Stimulated activated naive CD8-positive, alpha-beta T cell treated with anti-CD3 and anti-CD28 coated beads, Interleukin-15, Interleukin-2, amounts not matched to agents 100 ng/mL and 50 ng/mL, for 24 hours (primary cell): ENCODE measurements at regions not wholly inside any gene's neighbourhood (a gene's known extent, or its start where the extent isn't known, plus 50 kb on each side); places are given as distances from the start of the nearest gene placed in this dataset.

Experiments
- H3K27ac Mint-ChIP-seq: one replicate; pipeline ENCODE4 v1.8.0; 2021; ENCODE audit warnings: mild to moderate bottlenecking, mixed read lengths
- H3K27me3 Mint-ChIP-seq: one replicate; pipeline ENCODE4 v1.8.0; 2021; ENCODE audit warnings: mixed read lengths
- H3K36me3 Mint-ChIP-seq: one replicate; pipeline ENCODE4 v1.8.0; 2021; ENCODE audit warnings: low read depth, mixed read lengths
- H3K4me1 Mint-ChIP-seq: one replicate; pipeline ENCODE4 v1.8.0; 2021; ENCODE audit warnings: low read depth, mixed read lengths
- H3K4me3 Mint-ChIP-seq: one replicate; pipeline ENCODE4 v1.8.0; 2021; ENCODE audit warnings: mild to moderate bottlenecking, mixed read lengths
- H3K9me3 Mint-ChIP-seq: one replicate; pipeline ENCODE4 v1.8.0; 2021; ENCODE audit warnings: mixed read lengths

DNA sequence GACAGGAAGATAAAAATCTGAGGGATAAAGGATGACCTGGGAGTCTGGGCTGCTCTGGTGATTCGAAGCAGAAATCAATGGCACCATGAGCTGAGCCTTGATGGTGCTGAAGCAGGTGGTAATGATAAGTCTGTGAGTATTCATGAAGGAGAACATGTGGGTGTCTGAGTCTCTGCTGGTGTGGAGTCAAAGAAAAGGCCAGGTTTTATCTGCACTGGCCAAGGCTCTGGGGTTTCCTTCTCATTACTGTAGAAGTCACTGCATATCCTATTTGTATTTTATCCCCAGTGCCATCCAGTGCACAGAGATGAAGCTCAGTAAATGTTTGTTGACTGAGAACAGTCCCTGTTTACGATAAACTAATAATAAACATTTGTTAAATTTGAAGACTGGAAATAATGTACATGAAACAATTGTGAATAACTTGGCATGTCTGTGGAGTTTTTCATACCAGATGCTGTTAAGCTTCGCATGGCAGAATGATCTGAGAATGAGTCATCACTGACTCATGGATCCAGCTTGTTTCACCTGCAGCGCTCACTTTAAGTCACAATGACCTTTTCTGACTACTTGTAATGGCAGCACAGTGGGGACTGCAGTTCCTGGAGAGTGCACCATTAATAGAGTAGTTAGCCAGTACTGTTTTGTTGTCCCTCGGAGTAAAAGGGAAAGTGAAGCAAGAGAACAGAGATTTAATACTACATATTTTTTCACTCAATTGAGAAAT is 538.5 kb downstream of the HTR7 start:
- peaks cover 9% of the 10 kb centered on the region for H3K4me1 Mint-ChIP-seq
- no peak overlapping the region for H3K27ac Mint-ChIP-seq
- H3K4me3 Mint-ChIP-seq, result no peak overlapping the region
- H3K27me3 Mint-ChIP-seq, result peaks cover 2% of the 10 kb centered on the region
- H3K36me3 Mint-ChIP-seq, result no peaks in the 10 kb centered on the region
- no peaks in the 10 kb centered on the region for H3K9me3 Mint-ChIP-seq

DNA sequence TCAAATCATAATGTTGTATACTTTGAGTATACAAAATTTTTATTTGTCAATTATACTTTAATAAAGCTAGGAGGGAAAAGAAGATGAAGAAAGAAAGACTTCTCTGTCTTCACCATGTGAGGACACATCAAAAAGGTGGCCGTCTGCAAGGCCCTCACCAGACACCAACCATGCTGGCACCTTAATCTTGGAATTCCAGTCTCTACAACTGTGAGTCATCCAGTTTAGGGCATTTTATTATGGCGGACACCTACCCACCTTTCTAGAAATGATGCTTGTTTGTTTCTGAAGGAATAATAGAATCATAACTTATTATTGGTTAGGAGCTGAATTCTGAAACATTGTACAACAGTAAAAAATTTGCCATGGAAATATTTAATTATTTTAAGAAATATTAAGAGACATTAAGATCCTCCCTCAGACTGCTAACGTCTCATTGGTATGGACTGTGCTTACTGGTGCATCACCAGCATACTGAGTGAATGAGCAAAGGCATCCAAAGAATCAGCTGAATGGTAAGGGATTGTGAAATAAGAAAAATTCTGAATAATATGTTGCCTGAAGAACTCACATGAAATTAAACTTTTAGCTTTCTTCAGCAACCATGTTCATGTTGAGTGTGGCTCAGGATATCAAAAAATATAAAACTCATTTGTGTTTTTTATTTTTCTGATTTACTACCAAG is 536.6 kb downstream of the HTR7 start:
- Mint-ChIP-seq H3K4me1 (peaks cover 9% of the 10 kb centered on the region), H3K27ac (no peak overlapping the region), H3K36me3 (no peaks in the 10 kb centered on the region), H3K27me3 (peaks cover 6% of the 10 kb centered on the region), H3K9me3 (no peaks in the 10 kb centered on the region), H3K4me3 (no peak overlapping the region)

- Mint-ChIP-seq H3K9me3 (no peaks in the 10 kb centered on the region), H3K4me3 (no peak overlapping the region), H3K36me3 (no peaks in the 10 kb centered on the region), H3K27ac (no peak overlapping the region), H3K4me1 (no peaks in the 10 kb centered on the region), H3K27me3 (peaks cover 4% of the 10 kb centered on the region)
These were observed 531.2 kb downstream of the HTR7 start for GRCh38 chr10:90326498-90327267.

DNA sequence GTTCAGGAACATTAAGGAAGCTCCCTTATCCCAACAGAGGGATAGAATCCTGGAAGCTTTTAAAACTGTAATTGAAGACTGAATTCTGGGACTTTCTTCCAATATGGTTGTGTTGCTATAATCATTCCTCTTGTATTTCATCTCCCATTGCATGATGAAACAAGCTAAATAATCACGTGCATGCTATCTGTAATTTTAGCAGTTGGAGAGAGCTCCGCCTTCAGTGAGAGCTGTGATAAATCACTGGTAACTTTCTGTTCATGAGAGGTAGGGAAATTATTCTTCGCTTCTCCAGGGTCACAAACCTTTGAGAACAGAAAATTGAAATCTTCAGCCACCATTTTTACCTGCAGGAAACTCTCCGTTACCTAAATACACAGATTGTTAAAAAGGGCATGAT is 530.2 kb downstream of the HTR7 start:
- no peaks in the 10 kb centered on the region for H3K4me1 Mint-ChIP-seq
- H3K4me3 Mint-ChIP-seq, result no peak overlapping the region
- no peaks in the 10 kb centered on the region for H3K36me3 Mint-ChIP-seq
- H3K27ac Mint-ChIP-seq, result no peak overlapping the region
- H3K9me3 Mint-ChIP-seq, result no peaks in the 10 kb centered on the region
- H3K27me3 Mint-ChIP-seq, result peaks cover 6% of the 10 kb centered on the region

DNA sequence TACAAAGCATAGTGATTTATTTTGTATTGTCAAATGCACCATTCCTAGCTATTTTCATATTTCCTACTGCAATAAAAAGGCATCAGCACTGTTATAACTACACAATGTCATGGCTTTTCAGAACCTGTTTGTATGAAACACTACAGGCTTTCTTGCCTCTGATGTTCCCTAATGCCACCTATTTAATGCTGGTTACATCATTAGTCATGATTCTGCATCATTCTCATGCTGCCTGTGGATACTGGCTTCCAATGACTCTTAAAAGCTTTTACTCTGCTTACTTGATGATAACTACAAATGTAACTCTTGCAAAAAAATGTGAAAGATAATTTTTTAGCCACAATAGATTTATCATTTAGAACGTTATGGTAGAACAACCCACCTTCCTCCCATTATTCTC is 529.4 kb downstream of the HTR7 start:
- Mint-ChIP-seq H3K36me3 (no peaks in the 10 kb centered on the region), H3K27me3 (peaks cover 12% of the 10 kb centered on the region), H3K4me1 (no peaks in the 10 kb centered on the region), H3K27ac (no peak overlapping the region), H3K9me3 (no peaks in the 10 kb centered on the region), H3K4me3 (no peak overlapping the region)

GRCh38 chr10:90328896-90329295 is 528.9 kb downstream of the HTR7 start:
- H3K36me3 Mint-ChIP-seq, result no peaks in the 10 kb centered on the region
- H3K27me3 Mint-ChIP-seq, result peaks cover 12% of the 10 kb centered on the region
- H3K4me3 Mint-ChIP-seq, result no peak overlapping the region
- no peaks in the 10 kb centered on the region for H3K4me1 Mint-ChIP-seq
- no peak overlapping the region for H3K27ac Mint-ChIP-seq
- no peaks in the 10 kb centered on the region for H3K9me3 Mint-ChIP-seq

- Mint-ChIP-seq H3K27ac (no peak overlapping the region), H3K9me3 (no peaks in the 10 kb centered on the region), H3K36me3 (no peaks in the 10 kb centered on the region), H3K4me1 (no peaks in the 10 kb centered on the region), H3K27me3 (peaks cover 6% of the 10 kb centered on the region), H3K4me3 (no peak overlapping the region)
These were observed 520.5 kb downstream of the HTR7 start for GRCh38 chr10:90337316-90337715.

GRCh38 chr10:90342480-90342879 is 515.4 kb downstream of the HTR7 start:
- peaks cover 6% of the 10 kb centered on the region for H3K27me3 Mint-ChIP-seq
- no peaks in the 10 kb centered on the region for H3K4me1 Mint-ChIP-seq
- H3K27ac Mint-ChIP-seq, result no peak overlapping the region
- no peak overlapping the region for H3K4me3 Mint-ChIP-seq
- H3K9me3 Mint-ChIP-seq, result no peaks in the 10 kb centered on the region
- no peaks in the 10 kb centered on the region for H3K36me3 Mint-ChIP-seq

DNA sequence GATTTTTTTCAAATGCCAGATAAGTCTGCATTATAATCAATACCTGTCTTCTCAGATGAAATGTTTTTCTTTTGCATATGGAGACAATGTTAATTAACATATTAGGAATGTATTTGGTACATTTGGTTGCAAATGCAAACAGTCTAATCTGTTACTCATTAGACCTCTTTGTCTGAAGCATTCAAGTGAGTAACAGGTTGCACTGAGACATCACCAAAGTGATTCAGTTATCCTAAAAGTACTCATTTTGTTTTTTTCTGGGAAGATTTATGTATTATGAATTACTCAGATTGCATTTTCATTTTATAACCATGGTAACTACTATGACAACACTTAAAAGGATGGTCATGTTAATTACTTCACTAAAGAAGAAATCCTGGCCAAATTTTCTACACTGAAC is 513.6 kb downstream of the HTR7 start:
- H3K4me1 Mint-ChIP-seq, result no peaks in the 10 kb centered on the region
- no peaks in the 10 kb centered on the region for H3K9me3 Mint-ChIP-seq
- peaks cover 6% of the 10 kb centered on the region for H3K27me3 Mint-ChIP-seq
- no peaks in the 10 kb centered on the region for H3K36me3 Mint-ChIP-seq
- H3K4me3 Mint-ChIP-seq, result no peak overlapping the region
- no peak overlapping the region for H3K27ac Mint-ChIP-seq

DNA sequence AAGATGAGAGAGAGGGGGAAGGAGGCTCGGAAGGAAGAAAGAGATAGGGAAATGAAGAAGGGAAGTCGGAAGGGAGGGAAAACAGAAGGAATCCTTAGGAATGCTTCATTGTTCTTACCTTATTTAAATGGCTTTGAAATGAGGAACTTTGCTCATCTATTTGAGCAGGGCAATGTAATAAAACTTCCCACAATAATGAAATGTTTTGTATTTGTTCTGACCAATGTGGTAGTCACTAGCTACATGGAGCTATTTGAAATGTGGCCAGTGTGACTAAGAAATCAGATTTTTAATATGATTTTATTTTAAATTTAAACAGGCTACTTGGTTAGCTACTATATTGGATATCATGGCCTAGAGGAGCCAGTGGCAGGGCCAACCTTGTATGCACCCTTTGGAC is 510.6 kb downstream of the HTR7 start:
- Mint-ChIP-seq H3K36me3 (no peaks in the 10 kb centered on the region), H3K4me3 (no peak overlapping the region), H3K9me3 (no peaks in the 10 kb centered on the region), H3K27me3 (peaks cover 9% of the 10 kb centered on the region), H3K27ac (no peak overlapping the region), H3K4me1 (no peaks in the 10 kb centered on the region)

DNA sequence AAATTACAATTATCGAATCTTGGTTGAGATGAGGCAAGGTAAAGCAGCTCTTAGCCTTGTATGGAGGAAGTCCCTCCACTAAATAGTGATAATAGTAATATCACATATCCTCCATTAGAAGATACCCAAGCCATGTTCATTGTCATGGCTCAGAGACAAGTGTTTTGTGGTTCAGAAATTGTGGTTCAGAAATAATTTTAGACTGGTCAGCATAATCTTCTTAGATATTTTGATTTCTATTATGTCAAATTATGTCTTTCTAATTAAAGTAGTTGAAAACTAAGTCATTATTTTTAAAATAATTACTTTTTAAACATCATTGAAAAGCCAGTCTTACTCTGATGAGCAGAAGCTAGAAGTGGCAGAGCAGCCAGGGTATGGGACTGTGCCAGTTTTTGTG is 507.7 kb downstream of the HTR7 start:
- Mint-ChIP-seq H3K36me3 (no peaks in the 10 kb centered on the region), H3K4me1 (no peaks in the 10 kb centered on the region), H3K27ac (no peak overlapping the region), H3K9me3 (no peaks in the 10 kb centered on the region), H3K4me3 (no peak overlapping the region), H3K27me3 (peaks cover 14% of the 10 kb centered on the region)

DNA sequence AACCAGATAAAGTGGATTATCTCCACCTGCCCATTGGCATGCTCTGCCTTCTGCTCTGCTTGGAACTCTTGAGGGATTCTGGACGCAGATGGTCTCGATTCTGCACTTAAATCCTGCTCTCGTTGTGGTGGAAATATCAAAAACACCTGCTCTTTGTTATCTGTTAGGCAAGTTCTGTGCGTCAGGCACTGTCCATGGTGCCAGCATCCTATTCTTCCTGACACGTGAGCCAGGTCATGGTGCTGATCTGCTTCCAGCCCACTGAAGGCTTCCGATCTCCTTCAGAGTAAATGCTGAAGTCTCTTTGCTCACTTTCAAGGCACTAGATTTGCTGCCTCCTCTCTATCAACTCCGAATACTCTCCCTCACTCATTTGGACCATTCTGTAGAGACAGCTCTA is 505.6 kb downstream of the HTR7 start:
- Mint-ChIP-seq H3K4me3 (no peak overlapping the region), H3K36me3 (no peaks in the 10 kb centered on the region), H3K9me3 (no peaks in the 10 kb centered on the region), H3K4me1 (no peaks in the 10 kb centered on the region), H3K27me3 (peaks cover 8% of the 10 kb centered on the region), H3K27ac (no peak overlapping the region)

GRCh38 chr10:90354914-90355313 is 502.9 kb downstream of the HTR7 start:
- Mint-ChIP-seq H3K27me3 (peaks cover 8% of the 10 kb centered on the region), H3K9me3 (peaks cover 2% of the 10 kb centered on the region), H3K36me3 (no peaks in the 10 kb centered on the region), H3K4me3 (no peak overlapping the region), H3K27ac (no peak overlapping the region), H3K4me1 (no peaks in the 10 kb centered on the region)

DNA sequence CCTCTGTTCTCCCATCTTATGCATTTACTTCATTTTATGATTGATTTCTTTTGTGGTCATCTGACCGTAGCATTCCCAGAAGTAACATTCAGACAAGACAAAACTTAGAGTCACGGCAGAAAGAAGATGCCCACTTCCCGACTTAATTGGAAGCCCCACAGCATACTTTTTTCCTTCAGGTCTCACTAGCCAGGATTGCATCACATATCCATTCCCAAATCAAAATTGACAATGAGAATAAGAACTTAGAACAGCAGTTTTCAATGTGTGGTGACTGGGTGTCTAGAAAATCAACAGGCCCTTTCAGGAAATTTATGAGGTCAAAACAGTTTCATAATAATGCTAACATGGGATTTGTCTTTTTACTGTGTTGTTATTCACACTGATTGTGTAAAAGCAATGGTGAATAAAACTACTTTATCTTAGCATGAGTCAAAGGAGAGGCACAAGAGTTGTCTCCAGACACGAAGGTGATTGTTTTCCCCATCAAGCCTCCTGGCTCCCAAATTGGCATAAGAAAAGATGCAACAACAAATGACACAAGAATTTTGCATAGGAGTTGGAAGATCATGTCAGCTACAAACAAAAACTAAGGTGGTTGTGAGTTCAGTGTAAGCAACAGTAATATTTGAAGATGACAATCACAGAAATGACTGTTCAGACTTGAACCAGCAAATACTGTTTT is 493.9 kb downstream of the HTR7 start:
- peaks cover 8% of the 10 kb centered on the region for H3K9me3 Mint-ChIP-seq
- no peaks in the 10 kb centered on the region for H3K36me3 Mint-ChIP-seq
- H3K27ac Mint-ChIP-seq, result no peak overlapping the region
- H3K4me3 Mint-ChIP-seq, result no peak overlapping the region
- peaks cover 1% of the 10 kb centered on the region for H3K27me3 Mint-ChIP-seq
- no peaks in the 10 kb centered on the region for H3K4me1 Mint-ChIP-seq

- no peak overlapping the region for H3K4me3 Mint-ChIP-seq
- no peaks in the 10 kb centered on the region for H3K36me3 Mint-ChIP-seq
- H3K4me1 Mint-ChIP-seq, result no peaks in the 10 kb centered on the region
- peaks cover 8% of the 10 kb centered on the region for H3K9me3 Mint-ChIP-seq
- peaks cover 3% of the 10 kb centered on the region for H3K27me3 Mint-ChIP-seq
- H3K27ac Mint-ChIP-seq, result no peak overlapping the region
These were observed 485.4 kb downstream of the HTR7 start for GRCh38 chr10:90372451-90372850.
